HG03060 (cell line): ENCODE measurements at regions not wholly inside any gene's neighbourhood (a gene's known extent, or its start where the extent isn't known, plus 50 kb on each side); places are given as distances from the start of the nearest gene placed in this dataset.

Experiments
- ATAC-seq: cut with Tn5 transposase; IDR thresholded peaks from one replicate; pipeline ENCODE4 v1.9.1; 2021; ENCODE audit warnings: low read depth, moderate number of reproducible peaks; ENCODE audit not compliant: unreplicated experiment

GRCh38 chr2:222146488-222146887 is 152.3 kb downstream of the PAX3 start:
- ATAC-seq: no peak

GRCh38 chr2:222142027-222142426 is 156.8 kb downstream of the PAX3 start:
- no peak for ATAC-seq

GRCh38 chr2:222136106-222136630 is 162.6 kb downstream of the PAX3 start:
- ATAC-seq: no peak

GRCh38 chr2:222134654-222135053 is 164.1 kb downstream of the PAX3 start:
- no peak for ATAC-seq

- ATAC-seq: no peak
These were observed 164.9 kb downstream of the PAX3 start for GRCh38 chr2:222133897-222134296.

- ATAC-seq: no peak
These were observed 167.9 kb downstream of the PAX3 start for GRCh38 chr2:222130855-222131254.

- ATAC-seq: no peak
These were observed 171.1 kb downstream of the PAX3 start for GRCh38 chr2:222127660-222128059.

- ATAC-seq: no peak
These were observed 177.9 kb downstream of the PAX3 start for GRCh38 chr2:222120933-222121332.

GRCh38 chr2:222115296-222115695 is 183.5 kb downstream of the PAX3 start:
- ATAC-seq: no peak

- ATAC-seq: no peak
These were observed 189.7 kb downstream of the PAX3 start for GRCh38 chr2:222108957-222109585.

GRCh38 chr2:222108497-222108896 is 190.3 kb downstream of the PAX3 start:
- no peak for ATAC-seq

- no peak for ATAC-seq
These were observed 193.8 kb downstream of the PAX3 start for GRCh38 chr2:222105046-222105445.

GRCh38 chr2:222102575-222103349 is 196.0 kb downstream of the PAX3 start:
- ATAC-seq: no peak

GRCh38 chr2:222100704-222101699 is 197.8 kb downstream of the PAX3 start:
- no peak for ATAC-seq

GRCh38 chr2:222088561-222088960 is 210.2 kb downstream of the PAX3 start:
- no peak for ATAC-seq

GRCh38 chr2:222087998-222088397 is 210.8 kb downstream of the PAX3 start:
- no peak for ATAC-seq

- ATAC-seq: no peak
These were observed 216.6 kb downstream of the PAX3 start for GRCh38 chr2:222082201-222082600.

- no peak for ATAC-seq
These were observed 218.7 kb downstream of the PAX3 start for GRCh38 chr2:222080141-222080540.

- no peak for ATAC-seq
These were observed 221.7 kb downstream of the PAX3 start for GRCh38 chr2:222076973-222077690.

- no peak for ATAC-seq
These were observed 224.1 kb downstream of the PAX3 start for GRCh38 chr2:222074674-222075073.
